ENCODE measurements at regions not wholly inside any gene's neighbourhood (a gene's known extent, or its start where the extent isn't known, plus 50 kb on each side); places are given as distances from the start of the nearest gene placed in this dataset.

GRCh38 chr10:2525781-2526180 is 541.6 kb upstream of the PFKP start:
- Histone ChIP-seq H3K4ac (ENCODE audit: low read depth, low read length) (no peak overlapping the region), H2AK9ac (replicated peaks; ENCODE audit: low read depth, low read length, poor library complexity) (no peak overlapping the region), H2BK15ac (ENCODE audit: low read depth, low read length) (no peak overlapping the region), H3K27me3 (ENCODE audit: control insufficient read depth, insufficient read depth, low read length) (no peaks in the 10 kb centered on the region), H4K5ac (ENCODE audit: low read depth, low read length) (no peak overlapping the region), H3K56ac (ENCODE audit: extremely low read depth, insufficient read depth, low read length) (no peak overlapping the region), H2AFZ (replicated peaks; ENCODE audit: low read length, poor library complexity) (no peak overlapping the region), H4K8ac (ENCODE audit: low read depth in 2 of 2, low read length in 2 of 2) (no peak overlapping the region), H2BK5ac (ENCODE audit: low read depth, low read length, poor library complexity, severe bottlenecking) (no peak overlapping the region), H2AK5ac (ENCODE audit: low read depth, low read length) (no peak overlapping the region), H3K9ac (ENCODE audit: low read depth, low read length) (no peak overlapping the region), H3K14ac (replicated peaks; ENCODE audit: low read depth, low read length) (no peak overlapping the region), H3K18ac (ENCODE audit: low read depth, low read length) (no peak overlapping the region), H3K23ac (ENCODE audit: low read depth, low read length) (no peak overlapping the region), H3K27ac (ENCODE audit: insufficient read depth, low read length) (no peak overlapping the region), H3K9me3 (ENCODE audit: control insufficient read depth, insufficient read depth, low read length) (peaks cover 30% of the 10 kb centered on the region), H3K36me3 (ENCODE audit: control insufficient read depth, insufficient read depth, low read length) (no peaks in the 10 kb centered on the region), H2BK120ac (ENCODE audit: low read depth, low read length) (no peak overlapping the region), H3K9me1 (ENCODE audit: insufficient read depth, low read length) (no peaks in the 10 kb centered on the region), H3K4me2 (ENCODE audit: low read depth, low read length) (no peak overlapping the region), H3K79me1 (ENCODE audit: low read depth in 1 of 2, low read length in 2 of 2) (no peaks in the 10 kb centered on the region), H4K20me1 (ENCODE audit: insufficient read depth, low read length) (no peaks in the 10 kb centered on the region), H3K4me3 (ENCODE audit: insufficient read depth, low read depth, low read length) (no peak overlapping the region), H2BK20ac (ENCODE audit: low read depth, low read length) (no peak overlapping the region), H3K4me1 (ENCODE audit: control insufficient read depth, insufficient read depth, low read length) (no peaks in the 10 kb centered on the region), H4K91ac (ENCODE audit: insufficient read depth, low read depth, low read length) (no peak overlapping the region)
- ChIA-PET POLR2A (ENCODE audit: unreplicated experiment) (no interaction called here), CTCF (no interaction called here)
- intact Hi-C loops (cut with micrococcal nuclease), result no loop called here
- no TSS peak for BruUV-seq (replicated peaks)
- WGBS, 2 experiments (ENCODE audit: extremely low coverage in 2 of 2, insufficient read length in 1 of 2), result no CpG with 5 or more reads among the region's 12 CpGs
- ATAC-seq (ENCODE audit: low read depth), result no peak
- in situ Hi-C loops (cut with MboI; ENCODE audit: low sequenced_read_pairs), result no loop called here
- no peak for DNase-seq
- no peak for TF ChIP-seq ELK1 (IDR thresholded peaks at IDR 0.05; ENCODE audit: borderline replicate concordance, low read depth, low read length)
- TF ChIP-seq RAD21 (IDR thresholded peaks at IDR 0.05; ENCODE audit: low read length), result no peak
- no peak for TF ChIP-seq RCOR1 (IDR thresholded peaks at IDR 0.05; ENCODE audit: insufficient replicate concordance, low read length)
- no peak for TF ChIP-seq CTCF (conservative IDR thresholded peaks at IDR 0.05; ENCODE audit: low read depth, low read length)
- TF ChIP-seq MAFK (IDR thresholded peaks at IDR 0.05; ENCODE audit: low read depth, low read length), result no peak
- dilution Hi-C loops (cut with HindIII; ENCODE audit: low sequenced_read_pairs, unreplicated experiment), result no loop called here
